TTC549 (cell line): ENCODE measurements at regions not wholly inside any gene's neighbourhood (a gene's known extent, or its start where the extent isn't known, plus 50 kb on each side); places are given as distances from the start of the nearest gene placed in this dataset.
"Not testable (repeated sequence)": the region's sequence is repeated elsewhere in the genome, so short reads cannot be mapped to it uniquely, and the experiment has no call there.

Experiments used
- FAIRE-seq: peaks from 2 replicates; lab custom pipeline; 2012; peaks lifted over from hg19 to GRCh38; lab: Jason Lieb, UNC

DNA sequence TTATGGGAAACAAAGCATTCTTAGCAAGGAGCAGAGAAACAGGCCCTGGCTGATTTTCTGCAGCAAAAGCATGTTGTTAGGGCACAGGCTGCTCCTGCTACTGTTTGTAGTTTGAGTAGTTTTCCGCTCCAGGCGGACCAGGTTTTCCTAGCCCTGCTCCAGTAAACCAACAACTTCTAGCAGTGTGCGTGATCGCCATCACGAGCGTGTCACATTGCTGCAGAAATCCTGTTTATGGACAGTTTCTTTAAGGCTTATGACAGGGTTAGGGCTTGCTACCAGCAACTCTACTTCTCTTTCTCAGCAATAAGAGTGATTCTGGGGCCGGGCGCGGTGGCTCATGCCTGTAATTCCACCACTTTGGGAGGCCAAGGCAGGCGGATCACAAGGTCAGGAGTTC, 803.9 kb upstream of the CDH10 start:
- FAIRE-seq: no peak

DNA sequence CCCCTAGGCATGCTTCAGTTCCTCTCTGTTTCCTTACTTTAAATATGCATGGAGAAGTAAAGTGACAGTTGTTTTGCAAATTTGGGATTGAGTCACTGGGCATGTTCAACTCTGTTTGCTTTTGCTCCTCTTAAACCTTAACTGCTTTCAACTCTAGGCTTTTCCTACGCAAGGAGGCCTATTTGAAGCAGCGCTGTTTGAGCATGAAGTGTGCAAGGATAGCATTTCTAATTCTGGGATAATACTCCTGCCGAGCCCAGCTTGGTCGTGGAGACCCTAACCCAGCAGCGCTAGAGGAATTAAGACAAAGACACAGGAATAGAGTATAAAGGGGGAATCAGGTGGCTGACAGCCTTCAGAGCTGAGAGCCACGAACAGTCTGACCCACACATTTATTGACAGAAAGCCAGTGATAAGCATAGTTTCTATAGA, 803.4 kb upstream of the CDH10 start:
- no peak for FAIRE-seq

DNA sequence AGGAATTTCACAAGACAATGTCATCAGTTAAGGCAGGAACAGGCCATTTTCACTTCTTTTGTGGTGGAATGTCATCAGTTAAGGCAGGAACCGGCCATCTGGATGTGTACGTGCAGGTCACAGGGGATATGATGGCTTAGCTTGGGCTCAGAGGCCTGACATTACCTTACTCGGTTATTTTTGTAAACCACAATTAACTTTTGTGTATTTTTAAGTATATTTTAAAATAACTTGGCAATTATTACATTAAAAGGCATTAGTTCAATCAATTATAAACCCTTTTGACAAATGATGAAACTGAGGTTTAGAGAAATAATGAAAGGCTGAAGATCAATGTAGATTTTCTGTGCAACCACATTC, 801.3 kb upstream of the CDH10 start:
- not testable (repeated sequence) for FAIRE-seq

DNA sequence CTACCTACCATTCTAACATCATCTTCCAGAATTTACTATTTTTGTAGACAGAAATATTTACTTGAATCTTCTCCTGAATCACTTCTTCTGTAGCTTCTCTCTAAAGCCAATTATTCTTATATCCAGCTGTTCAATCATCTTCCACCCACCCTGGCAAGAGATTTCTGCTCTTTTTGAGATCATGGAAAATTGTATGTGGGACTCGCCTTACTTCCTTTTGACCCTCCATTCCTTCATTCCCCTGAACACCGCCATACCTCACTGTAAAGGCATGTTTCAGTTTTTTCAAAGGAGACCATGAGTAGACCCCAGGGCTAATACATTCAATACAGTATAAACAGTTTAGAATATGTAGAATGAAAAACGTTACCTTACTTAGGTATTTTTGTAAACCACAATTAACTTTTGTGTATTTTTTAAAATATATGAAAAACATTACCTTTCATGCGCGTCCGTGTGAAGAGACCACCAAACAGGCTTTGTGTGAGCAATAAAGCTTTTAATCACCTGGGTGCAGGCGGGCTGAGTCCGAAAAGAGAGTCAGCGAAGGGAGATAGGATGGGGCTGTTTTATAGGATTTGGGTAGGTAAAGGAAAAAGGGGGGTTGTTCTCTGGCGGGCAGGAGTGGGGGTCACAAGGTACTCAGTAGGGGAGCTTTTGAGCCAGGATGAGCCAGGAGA, 800.7 kb upstream of the CDH10 start:
- FAIRE-seq: not testable (repeated sequence)

DNA sequence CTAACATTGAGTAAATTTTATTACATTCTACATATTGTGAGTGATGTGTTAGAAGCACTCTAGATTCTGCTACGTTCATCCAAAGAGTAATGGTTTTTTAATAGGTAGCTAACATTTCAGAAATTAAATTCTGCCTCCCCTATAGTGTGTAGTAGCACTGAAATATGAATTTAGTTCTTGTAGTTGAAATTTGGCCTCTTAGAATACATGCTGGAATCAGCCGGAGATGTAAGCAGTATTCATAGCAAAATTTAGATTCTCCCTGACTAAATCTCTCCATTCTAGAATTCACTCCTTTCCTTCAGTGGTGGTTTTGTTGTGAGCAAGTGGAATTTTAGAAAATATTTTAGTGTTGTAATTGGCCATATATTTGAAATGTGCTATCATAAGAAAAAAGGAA, 799.9 kb upstream of the CDH10 start:
- no peak for FAIRE-seq

DNA sequence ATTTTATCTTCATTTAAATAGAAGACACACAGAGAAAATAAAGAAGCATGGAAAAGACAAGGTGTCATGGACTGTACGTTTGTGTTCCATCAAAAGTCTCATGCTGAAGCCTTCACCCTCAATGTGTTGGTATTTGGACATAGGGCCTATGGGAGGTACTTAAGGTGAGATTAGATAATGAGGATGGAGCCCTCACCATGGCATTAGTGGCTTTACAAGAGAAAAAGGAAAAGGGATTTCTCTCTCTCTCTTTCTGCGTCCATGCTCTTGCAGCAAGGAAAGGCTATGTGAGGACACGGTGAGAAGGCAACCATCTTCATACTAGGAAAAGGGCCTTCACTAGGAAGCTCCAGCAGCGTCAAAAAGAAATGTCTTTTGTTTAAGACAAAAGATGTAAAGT, 797.0 kb upstream of the CDH10 start:
- no peak for FAIRE-seq

DNA sequence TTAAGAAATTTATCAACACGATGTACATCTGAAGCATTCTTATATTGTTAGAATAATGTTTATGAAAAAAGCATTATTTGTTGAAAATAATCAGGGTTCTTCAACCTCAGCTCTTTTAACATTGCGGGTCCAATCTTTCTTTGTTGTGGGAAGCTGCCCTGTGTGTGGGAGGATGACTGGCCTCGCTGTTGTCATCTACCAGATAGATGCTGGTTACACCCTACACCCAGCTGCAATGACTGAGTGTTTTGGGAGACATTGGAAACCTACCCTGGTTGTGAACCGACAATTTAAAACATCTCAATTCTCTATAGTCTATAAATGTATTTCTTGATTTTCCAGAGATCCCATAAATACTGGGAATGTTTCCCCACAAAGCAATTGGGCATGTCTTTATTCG, 794.2 kb upstream of the CDH10 start:
- FAIRE-seq: no peak

DNA sequence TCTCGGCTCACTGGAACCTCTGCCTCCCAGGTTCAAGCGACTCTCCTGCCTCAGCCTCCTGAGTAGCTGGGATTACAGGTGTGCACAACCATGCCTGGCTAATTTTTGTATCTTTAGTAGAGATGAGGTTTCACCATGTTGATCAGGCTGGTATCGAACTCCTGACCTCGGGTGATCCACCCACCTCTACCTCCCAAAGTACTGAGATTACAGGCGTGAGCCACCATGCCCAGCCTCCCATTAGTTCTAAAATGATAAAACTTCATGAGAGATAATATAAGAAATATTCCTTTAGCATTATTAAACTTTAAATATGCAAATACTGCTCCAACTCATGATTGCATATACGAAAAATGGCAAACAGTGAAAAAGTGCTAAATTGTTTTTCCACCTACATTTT, 793.6 kb upstream of the CDH10 start:
- FAIRE-seq: not testable (repeated sequence)

DNA sequence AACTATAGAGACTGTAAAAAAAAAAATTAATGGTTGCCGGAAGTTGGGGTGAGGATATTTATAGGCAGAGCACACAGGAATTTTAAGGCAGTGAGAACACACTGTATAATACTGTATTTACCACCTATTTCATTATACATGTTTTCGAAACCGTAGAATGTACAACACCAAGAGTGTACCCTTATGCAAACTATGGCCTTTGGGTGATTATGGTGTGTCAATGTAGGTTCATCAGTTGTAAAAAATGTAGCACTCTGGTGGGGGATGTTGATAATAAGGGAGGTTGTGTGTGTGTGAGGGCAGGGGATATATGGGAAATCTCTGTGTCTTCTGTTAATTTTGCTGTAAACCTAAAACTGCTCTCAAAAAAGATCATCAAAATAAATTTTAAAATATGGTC, 791.7 kb upstream of the CDH10 start:
- FAIRE-seq: no peak

DNA sequence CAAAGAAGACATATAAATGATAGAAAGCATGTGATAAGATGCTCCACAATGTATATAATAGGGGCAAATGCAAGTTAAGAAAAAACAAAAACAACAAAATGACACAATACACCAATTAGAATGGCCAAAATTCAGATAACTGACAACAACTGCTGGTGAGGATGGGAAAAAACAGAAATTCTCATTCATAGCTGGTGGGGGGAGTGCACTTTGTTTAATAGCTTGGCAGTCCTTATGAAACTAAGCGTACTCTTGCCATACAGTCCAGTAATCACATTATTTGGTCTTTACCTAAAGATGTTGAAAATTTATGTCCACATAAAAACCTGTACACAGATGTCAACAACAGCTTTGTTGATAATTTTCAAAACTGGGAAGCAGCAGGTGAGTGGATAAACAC, 791.1 kb upstream of the CDH10 start:
- FAIRE-seq: no peak

DNA sequence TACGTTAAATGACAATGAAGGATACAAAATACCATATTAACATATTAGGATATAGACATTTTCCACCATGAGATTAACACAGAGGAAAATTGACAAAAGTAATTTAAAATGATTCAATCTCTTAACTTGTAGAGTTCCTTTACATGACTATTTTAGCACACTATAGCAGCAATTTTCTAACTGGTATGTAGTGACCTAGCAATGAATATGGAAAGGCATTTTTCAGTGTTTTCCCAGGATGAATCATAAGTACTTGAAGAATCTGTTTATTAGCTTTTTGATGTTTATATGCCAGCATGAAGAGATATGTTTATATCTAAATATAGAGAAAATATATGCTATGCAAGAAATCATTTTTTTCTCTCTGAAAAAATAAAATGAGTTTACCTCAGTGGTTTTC, 782.5 kb upstream of the CDH10 start:
- no peak for FAIRE-seq

DNA sequence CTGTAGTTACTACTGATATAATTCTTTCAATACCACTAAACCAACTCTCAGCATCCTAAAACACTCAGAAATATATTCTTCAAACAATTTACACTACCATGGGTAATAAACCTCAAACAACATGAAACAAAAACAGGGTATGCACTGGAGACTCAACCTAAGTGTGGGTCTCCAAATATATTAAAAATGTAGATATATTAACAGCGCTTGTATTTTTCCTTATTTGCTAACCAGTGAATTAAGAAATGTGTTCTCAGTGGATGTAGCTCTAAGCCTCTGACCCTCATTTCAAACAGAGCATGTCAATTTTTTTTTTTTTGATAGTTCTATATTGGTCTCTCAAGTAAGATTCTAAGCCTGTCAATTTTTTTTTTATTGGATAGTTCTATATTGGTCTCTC, 778.5 kb upstream of the CDH10 start:
- no peak for FAIRE-seq

DNA sequence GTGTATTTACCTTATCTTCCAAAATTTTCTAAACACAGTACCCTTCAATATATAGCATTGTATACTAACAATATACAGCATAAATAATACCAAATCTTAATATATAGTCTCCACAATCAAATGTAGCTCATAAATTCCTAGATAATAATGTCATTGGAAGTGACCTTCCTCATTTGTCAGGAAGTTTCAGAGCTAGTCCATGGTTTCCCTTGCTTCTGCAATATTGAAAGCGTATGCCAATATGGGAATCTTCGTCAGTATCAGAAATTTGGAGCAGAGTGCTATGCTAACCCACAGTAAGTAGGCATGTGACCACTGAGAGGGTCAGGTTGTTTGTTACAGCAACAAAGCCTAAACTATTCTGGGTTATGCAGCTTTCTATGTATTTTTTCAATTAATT, 774.9 kb upstream of the CDH10 start:
- no peak for FAIRE-seq

DNA sequence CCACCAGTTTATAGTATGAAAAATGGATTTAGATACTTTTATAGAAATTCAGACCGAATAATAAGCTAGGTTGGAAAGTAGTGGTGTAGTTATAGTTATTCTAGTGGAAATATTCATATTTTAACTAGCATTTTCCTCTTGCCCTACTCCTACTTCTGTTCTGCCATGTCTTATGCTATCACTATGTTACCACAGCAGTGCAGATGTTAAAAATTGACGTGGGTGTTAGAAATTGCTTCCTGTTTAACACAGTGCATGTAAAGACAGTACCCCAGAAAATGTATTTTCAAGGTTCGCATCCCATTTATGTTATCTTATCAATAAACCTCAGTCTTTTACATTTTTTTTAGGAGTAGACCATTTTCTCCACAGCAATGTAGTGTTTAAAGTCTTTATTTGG, 774.2 kb upstream of the CDH10 start:
- FAIRE-seq: no peak

DNA sequence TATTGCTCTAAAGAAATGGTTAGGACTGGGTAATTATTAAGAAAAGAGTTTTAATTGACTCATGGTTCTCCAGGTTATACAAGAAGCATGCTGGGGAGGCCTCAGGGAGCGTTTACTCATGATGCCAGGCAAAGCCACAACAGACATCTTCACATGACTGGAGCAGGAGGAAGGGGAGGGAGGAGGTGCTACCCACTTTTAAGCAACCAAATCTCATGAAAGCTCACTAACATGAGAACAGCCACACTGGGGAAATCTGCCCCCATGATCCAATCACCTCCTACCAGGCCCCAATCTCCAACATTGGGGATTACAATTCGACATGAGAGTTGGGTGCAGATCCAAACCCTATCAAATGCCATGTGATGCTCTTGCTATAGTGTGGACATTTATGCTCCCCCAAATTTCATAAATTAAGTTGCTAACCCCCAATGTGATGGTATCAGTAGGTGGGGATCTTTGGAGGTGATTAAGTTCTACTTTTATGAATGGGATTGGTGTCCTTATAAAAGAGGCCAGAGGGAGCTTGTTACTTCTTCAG, 773.6 kb upstream of the CDH10 start:
- no peak for FAIRE-seq

DNA sequence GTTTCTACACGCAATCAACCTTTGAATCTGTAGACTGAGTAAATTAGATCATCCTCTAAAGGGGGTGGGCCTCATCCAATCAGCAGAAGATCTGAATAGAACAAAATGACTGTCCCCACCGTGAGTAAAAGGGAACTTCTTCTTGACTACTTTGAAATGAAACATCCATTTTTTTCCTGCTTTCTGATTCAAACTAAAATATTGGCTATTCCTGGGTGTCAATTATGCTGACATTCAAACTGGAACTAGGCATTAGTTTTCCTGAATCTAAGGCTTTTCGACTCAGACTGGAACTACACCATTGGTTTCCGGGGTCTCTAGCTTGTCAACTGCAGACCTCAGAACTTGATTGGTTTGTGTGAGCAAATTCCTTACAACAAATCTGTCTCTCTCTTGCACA, 772.2 kb upstream of the CDH10 start:
- FAIRE-seq: no peak

DNA sequence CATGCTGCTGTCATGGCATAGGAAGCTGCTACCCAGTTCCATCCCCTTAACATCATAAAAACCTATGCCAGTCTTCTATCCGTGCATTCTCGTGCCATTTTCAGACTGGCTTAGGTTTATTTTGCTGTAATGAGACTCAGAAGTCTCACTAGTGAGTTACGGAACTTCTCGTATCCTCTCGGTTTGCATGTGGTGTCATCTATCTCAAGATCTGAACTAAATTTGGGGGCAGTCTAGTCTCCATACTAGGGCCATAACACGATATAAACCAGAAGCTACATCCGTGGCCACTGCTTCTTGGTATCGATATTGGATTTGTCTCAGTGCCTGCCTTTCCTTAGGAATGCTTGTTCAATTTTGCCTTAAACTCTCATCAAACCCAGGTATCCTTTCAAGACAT, 771.2 kb upstream of the CDH10 start:
- no peak for FAIRE-seq

DNA sequence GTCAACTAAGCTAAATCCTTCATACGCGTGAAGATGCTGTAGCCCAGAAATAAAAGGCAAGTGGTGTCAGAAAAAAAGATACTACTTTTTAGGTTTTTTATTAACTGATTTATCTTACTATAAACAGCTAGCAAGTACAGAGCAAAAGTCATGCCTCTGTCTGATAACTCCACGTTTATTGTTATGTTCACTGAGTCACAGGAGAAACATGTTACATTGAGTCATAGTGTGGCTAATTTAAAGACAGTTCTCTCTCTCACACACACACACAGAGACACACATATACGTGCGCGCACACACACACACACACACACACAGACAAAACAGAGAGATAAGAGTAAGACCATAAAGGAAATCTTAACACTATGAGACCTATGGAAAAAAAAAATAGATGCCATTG, 770.0 kb upstream of the CDH10 start:
- FAIRE-seq: no peak

DNA sequence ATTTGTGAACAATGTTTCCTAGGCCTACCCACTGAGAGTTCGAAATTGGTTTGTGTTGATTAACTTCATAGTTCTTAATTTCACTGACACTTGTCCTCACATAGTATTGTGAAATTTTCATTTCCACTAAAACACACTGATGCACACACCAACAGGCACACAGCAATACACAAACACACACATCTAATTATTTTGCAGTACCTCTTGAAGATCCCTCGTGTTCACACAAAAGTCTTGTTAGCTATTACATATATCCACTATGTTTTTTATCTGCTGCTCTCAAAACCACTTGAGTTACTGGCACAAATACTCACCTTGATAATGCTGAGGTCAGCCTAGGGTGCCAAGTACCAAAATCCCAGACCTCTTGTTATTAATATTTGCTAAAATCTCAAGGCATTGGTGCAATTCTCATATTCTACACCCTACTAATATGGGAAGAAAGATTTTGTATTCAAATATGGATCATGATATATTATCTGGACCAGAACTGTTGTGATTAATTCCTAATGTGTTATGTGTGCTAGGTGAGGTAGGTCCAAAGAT, 767.4 kb upstream of the CDH10 start:
- FAIRE-seq: no peak

DNA sequence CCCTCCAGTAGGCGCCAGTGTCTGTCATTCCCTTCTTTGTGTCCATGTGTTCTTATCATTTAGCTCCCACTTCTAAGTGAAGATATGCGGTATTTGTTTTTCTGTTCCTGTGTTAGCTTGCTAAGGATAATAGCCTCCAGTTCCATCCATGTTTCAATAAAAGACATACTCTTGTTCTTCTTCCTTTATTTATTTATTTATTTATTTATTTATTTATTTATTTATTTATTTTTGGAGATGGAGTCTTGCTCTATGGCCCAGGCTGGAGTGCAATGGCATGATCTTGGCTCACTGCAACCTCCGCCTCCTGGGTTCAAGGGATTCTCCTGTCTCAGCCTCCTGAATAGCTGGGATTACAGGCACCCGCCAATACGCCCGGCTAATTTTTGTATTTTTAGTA, 762.6 kb upstream of the CDH10 start:
- not testable (repeated sequence) for FAIRE-seq

DNA sequence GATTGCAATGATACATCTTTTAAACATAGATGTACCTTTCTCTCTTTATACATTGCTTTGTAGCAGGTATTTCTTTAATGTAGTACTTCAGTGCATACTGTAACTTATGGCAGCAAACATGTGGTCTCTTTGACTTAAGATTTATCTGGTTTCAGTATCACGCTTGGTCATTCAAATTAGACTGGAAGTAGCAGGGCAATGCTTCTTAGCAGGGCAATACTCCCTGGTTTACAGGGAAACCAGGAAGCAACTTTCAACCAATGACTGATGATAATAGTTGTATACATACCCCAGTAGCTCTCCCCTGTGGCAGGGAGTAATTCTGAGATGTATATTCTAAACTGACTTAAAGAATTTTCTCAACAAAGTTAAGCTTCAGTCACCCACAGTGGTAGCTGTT, 761.1 kb upstream of the CDH10 start:
- no peak for FAIRE-seq

DNA sequence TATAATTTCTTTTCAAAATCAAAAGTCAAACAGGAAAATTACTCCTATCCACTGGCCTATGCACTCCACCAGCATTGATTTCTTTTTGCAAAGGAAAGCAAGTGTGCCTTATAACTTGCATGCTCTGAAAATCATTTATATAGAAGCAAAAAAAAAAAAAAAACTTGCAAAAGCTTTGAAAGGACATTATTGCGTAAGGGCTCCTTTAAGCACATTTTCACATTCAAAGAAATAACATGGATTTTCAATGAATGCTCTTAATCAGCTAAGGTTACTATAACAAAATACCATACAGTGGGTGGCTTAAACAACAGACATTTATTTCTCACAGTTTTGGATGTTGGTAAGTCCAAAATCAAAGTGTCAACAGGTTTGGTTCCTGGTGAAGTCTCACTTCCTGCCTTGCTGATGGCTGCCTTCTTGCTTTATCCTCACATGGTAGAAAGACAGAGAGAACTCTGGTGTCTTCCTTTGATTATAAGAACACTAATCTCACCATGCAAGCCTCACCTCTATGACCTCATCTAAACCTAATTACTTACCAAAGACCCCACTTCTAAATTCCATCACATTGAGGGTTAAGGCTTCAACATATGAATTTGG, 755.2 kb upstream of the CDH10 start:
- FAIRE-seq: no peak

DNA sequence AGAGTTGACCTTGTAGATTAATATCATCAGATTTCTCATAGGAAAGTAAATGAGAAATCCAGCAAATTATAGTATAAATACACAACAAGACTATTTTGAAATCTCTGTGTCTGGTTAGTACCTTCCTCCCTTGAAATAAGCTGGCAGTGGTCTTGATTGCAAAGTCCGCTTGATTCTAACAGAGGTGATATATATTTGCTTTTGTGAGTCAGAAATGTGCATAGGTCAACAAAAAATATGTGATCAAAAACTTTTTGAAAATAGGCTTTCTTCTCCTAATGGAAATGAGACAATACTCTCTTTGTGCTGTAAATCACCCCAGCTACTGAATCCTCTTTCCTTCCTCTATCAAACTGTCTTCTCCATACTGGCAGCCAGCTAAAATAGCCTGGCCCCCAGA, 749.2 kb upstream of the CDH10 start:
- FAIRE-seq: no peak

DNA sequence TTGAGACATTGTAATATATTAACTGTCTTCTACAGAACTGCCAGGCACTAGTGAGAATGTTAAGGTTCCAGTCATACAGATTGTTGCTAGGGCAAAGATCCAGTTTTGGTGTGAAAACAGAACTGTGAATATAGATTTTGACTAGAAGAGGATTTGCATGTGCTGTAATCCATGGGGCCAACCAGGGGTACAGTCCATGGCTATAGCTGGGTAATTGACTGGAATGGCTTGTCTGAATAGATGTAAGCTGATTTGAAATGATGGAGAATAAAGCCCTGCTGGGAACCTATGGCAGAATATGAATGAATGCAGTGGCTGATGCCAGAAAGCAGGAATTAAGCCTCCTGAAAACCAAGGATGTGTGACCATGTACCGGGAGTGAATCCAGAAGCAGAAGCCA, 748.5 kb upstream of the CDH10 start:
- no peak for FAIRE-seq
